ENCODE measurements at regions not wholly inside any gene's neighbourhood (a gene's known extent, or its start where the extent isn't known, plus 50 kb on each side); places are given as distances from the start of the nearest gene placed in this dataset.

GRCh38 chr6:139525415-139525814 lies 151.0 kb upstream of the CITED2 start:
- no peak for DNase-seq (ENCODE audit: low spot score in 2 of 2)
- H3K27me3 ChIP-seq = no peaks in the 10 kb centered on the region
- WGBS = 66% methylated on average over 2 of the region's 2 CpGs
- no peaks in the 10 kb centered on the region for H3K9me3 ChIP-seq
- H3K4me1 ChIP-seq = no peaks in the 10 kb centered on the region
- H3K36me3 ChIP-seq = no peaks in the 10 kb centered on the region
- H3K4me3 ChIP-seq = no peak overlapping the region
- TF ChIP-seq POLR2AphosphoS5 (IDR thresholded peaks at IDR 0.05) (peak in 1 of 3 donors; percentile 79), POLR2A (IDR thresholded peaks at IDR 0.05) (no peak), EP300 (IDR thresholded peaks at IDR 0.05) (peak; percentile 63)
- H3K27ac ChIP-seq = peak overlapping the region; percentile 22

GRCh38 chr6:139523986-139524385 lies 149.5 kb upstream of the CITED2 start:
- Histone ChIP-seq H3K9me3 (no peaks in the 10 kb centered on the region), H3K4me3 (no peak overlapping the region), H3K27me3 (no peaks in the 10 kb centered on the region), H3K4me1 (peaks cover 8% of the 10 kb centered on the region), H3K36me3 (no peaks in the 10 kb centered on the region), H3K27ac (no peak overlapping the region)
- 93% methylated on average over 2 of the region's 2 CpGs for WGBS
- DNase-seq (ENCODE audit: low spot score in 2 of 2) = no peak
- TF ChIP-seq EP300 (IDR thresholded peaks at IDR 0.05) (no peak), POLR2A (IDR thresholded peaks at IDR 0.05) (no peak), POLR2AphosphoS5 (IDR thresholded peaks at IDR 0.05) (no peak)
- TF ChIP-seq, protein P1, sequence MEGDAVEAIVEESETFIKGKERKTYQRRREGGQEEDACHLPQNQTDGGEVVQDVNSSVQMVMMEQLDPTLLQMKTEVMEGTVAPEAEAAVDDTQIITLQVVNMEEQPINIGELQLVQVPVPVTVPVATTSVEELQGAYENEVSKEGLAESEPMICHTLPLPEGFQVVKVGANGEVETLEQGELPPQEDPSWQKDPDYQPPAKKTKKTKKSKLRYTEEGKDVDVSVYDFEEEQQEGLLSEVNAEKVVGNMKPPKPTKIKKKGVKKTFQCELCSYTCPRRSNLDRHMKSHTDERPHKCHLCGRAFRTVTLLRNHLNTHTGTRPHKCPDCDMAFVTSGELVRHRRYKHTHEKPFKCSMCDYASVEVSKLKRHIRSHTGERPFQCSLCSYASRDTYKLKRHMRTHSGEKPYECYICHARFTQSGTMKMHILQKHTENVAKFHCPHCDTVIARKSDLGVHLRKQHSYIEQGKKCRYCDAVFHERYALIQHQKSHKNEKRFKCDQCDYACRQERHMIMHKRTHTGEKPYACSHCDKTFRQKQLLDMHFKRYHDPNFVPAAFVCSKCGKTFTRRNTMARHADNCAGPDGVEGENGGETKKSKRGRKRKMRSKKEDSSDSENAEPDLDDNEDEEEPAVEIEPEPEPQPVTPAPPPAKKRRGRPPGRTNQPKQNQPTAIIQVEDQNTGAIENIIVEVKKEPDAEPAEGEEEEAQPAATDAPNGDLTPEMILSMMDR (IDR thresholded peaks at IDR 0.05) = no peak

GRCh38 chr6:139522511-139523220 lies 148.2 kb upstream of the CITED2 start:
- Histone ChIP-seq H3K4me3 (no peak overlapping the region), H3K9me3 (no peaks in the 10 kb centered on the region), H3K27me3 (no peaks in the 10 kb centered on the region), H3K4me1 (peaks cover 8% of the 10 kb centered on the region), H3K36me3 (no peaks in the 10 kb centered on the region), H3K27ac (no peak overlapping the region)
- WGBS = 29% methylated on average over 3 of the region's 3 CpGs
- no peak for DNase-seq (ENCODE audit: low spot score in 2 of 2)
- TF ChIP-seq EP300 (IDR thresholded peaks at IDR 0.05) = no peak
- TF ChIP-seq POLR2AphosphoS5 (IDR thresholded peaks at IDR 0.05) = no peak
- TF ChIP-seq, protein P1 (IDR thresholded peaks at IDR 0.05) = no peak
- no peak for TF ChIP-seq POLR2A (IDR thresholded peaks at IDR 0.05)

DNA sequence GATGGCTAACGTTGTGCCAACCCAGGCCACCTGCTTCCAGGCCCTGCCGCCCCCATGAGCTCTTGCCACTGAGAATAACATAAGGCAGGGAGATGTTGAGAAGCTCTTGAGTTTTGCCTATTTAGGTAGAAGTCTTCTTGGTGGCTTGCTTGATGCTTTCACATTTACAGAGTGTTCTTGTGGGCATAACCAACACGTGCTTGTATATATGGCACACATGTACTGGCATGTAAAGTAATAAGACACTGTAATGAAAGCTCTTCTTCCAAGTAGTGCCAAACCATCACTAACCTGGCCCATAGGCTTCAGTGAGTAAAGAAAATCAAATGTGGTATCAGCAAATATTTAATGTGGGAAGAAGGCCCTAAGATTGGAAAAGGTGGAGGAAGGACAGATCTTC lies 146.9 kb upstream of the CITED2 start:
- no peaks in the 10 kb centered on the region for H3K27me3 ChIP-seq
- no peak overlapping the region for H3K27ac ChIP-seq
- H3K36me3 ChIP-seq = no peaks in the 10 kb centered on the region
- no peak overlapping the region for H3K4me3 ChIP-seq
- 84% methylated on average over 3 of the region's 3 CpGs for WGBS
- H3K9me3 ChIP-seq = no peaks in the 10 kb centered on the region
- no peak for TF ChIP-seq EP300 (IDR thresholded peaks at IDR 0.05)
- no peak for DNase-seq (ENCODE audit: low spot score in 2 of 2)
- H3K4me1 ChIP-seq = peaks cover 8% of the 10 kb centered on the region

DNA sequence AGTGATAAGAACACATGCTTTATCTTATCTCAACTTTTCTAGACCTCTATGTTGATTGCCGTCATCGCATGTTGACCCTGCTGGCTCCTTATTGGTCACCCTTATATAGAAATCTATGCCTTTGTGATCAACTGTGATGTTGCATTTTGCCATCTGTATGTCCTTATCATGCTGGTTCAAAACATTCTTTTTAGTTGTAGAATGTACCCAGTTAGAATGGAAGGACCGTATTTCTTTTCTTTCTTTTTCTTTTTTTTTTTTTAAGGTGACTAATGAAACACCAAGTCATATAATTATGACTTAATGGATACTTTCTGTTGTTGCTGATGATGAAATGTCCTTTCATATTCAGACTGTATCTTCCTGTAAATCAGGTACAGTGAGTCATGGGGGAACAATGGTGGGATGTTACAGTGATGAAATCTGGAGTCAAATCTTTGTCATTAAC lies 145.9 kb upstream of the CITED2 start:
- H3K9me3 ChIP-seq = no peaks in the 10 kb centered on the region
- TF ChIP-seq POLR2AphosphoS5 (IDR thresholded peaks at IDR 0.05) (no peak), EP300 (IDR thresholded peaks at IDR 0.05) (no peak), POLR2A (IDR thresholded peaks at IDR 0.05) (no peak)
- TF ChIP-seq, protein P1 (IDR thresholded peaks at IDR 0.05) = no peak
- H3K27ac ChIP-seq = no peak overlapping the region
- no peaks in the 10 kb centered on the region for H3K36me3 ChIP-seq
- WGBS = 90% methylated on average over 3 of the region's 3 CpGs
- peaks cover 8% of the 10 kb centered on the region for H3K4me1 ChIP-seq
- no peaks in the 10 kb centered on the region for H3K27me3 ChIP-seq
- DNase-seq (ENCODE audit: low spot score in 2 of 2) = no peak
- no peak overlapping the region for H3K4me3 ChIP-seq

DNA sequence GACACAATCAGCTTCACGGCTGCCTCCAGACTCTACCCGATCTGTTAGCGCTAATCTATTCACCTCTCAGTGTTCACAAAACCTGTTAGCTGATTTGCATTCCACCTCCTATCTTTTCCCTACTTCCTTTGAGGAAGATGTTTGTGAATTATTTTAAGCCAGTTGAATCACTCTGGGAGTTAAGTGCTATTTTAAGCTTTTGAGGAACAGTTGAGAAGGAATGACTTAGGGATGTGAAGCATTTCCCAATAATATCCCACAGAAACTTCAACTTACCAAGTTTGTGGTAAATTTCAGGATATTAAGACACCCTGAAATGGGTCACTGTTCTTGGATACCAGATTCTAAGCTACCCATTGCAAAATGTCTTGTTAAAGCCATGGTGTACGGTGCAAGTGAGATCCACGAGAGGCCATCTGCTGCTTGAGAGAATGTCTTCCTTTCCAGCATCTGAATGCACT lies 145.2 kb upstream of the CITED2 start:
- Histone ChIP-seq H3K9me3 (no peaks in the 10 kb centered on the region), H3K4me3 (no peak overlapping the region), H3K27ac (no peak overlapping the region), H3K27me3 (no peaks in the 10 kb centered on the region), H3K4me1 (peaks cover 8% of the 10 kb centered on the region), H3K36me3 (no peaks in the 10 kb centered on the region)
- 66% methylated on average over 5 of the region's 5 CpGs for WGBS
- no peak for DNase-seq (ENCODE audit: low spot score in 2 of 2)
- TF ChIP-seq POLR2A (IDR thresholded peaks at IDR 0.05) (no peak), EP300 (IDR thresholded peaks at IDR 0.05) (no peak), POLR2AphosphoS5 (IDR thresholded peaks at IDR 0.05) (no peak)
- TF ChIP-seq, protein P1 (IDR thresholded peaks at IDR 0.05) = no peak
